T-helper 22 cell (primary cell): ENCODE measurements at regions not wholly inside any gene's neighbourhood (a gene's known extent, or its start where the extent isn't known, plus 50 kb on each side); places are given as distances from the start of the nearest gene placed in this dataset.
"Not testable (repeated sequence)": the region's sequence is repeated elsewhere in the genome, so short reads cannot be mapped to it uniquely, and the experiment has no call there.

Experiments
- DNase-seq: peaks from one replicate; pipeline ENCODE4 v3.0.0-alpha.2; 2020; ENCODE audit warnings: low read depth

- DNase-seq: no peak
Measured at GRCh38 chr9:21533597-21533996, 51.5 kb upstream of the IFNE start.

- no peak for DNase-seq
Measured at GRCh38 chr9:21535396-21535795, 53.3 kb upstream of the IFNE start.

- no peak for DNase-seq
Measured at GRCh38 chr9:21542787-21543186, 60.7 kb upstream of the IFNE start.

- DNase-seq: no peak
Measured at GRCh38 chr9:21543187-21543586, 61.1 kb upstream of the IFNE start.

- DNase-seq: not testable (repeated sequence)
Measured at GRCh38 chr9:21543816-21544215, 61.7 kb upstream of the IFNE start.

- DNase-seq: no peak
Measured at GRCh38 chr9:21546949-21547348, 64.8 kb upstream of the IFNE start.

GRCh38 chr9:21549251-21549765, 67.2 kb upstream of the IFNE start:
- DNase-seq: no peak

GRCh38 chr9:21549890-21550289, 67.8 kb upstream of the IFNE start:
- no peak for DNase-seq

- no peak for DNase-seq
Measured at GRCh38 chr9:21550392-21550791, 68.3 kb upstream of the IFNE start.

GRCh38 chr9:21551401-21551800, 69.3 kb upstream of the IFNE start:
- no peak for DNase-seq

- DNase-seq: no peak
Measured at GRCh38 chr9:21552244-21553170, 70.4 kb upstream of the IFNE start.

GRCh38 chr9:21553441-21553840, 71.3 kb upstream of the IFNE start:
- DNase-seq: no peak

GRCh38 chr9:21554813-21555212, 72.7 kb upstream of the IFNE start:
- no peak for DNase-seq

GRCh38 chr9:21555911-21556310, 73.8 kb upstream of the IFNE start:
- no peak for DNase-seq

GRCh38 chr9:21556581-21557427, 74.7 kb upstream of the IFNE start:
- no peak for DNase-seq

GRCh38 chr9:21557428-21557768, 75.3 kb upstream of the IFNE start:
- no peak for DNase-seq

- no peak for DNase-seq
Measured at GRCh38 chr9:21558079-21558478, 76.0 kb upstream of the IFNE start.

- DNase-seq: no peak
Measured at GRCh38 chr9:21558615-21559401, 76.7 kb upstream of the IFNE start.

- DNase-seq: peak; percentile 17
Measured at GRCh38 chr9:21559402-21560280, 77.5 kb upstream of the IFNE start.

- no peak for DNase-seq
Measured at GRCh38 chr9:21560281-21560745, 78.2 kb upstream of the IFNE start.

- no peak for DNase-seq
Measured at GRCh38 chr9:21561502-21561901, 79.4 kb upstream of the IFNE start.
